GM19395 (cell line): ENCODE measurements at regions not wholly inside any gene's neighbourhood (a gene's known extent, or its start where the extent isn't known, plus 50 kb on each side); places are given as distances from the start of the nearest gene placed in this dataset.

ENCODE experiments used
- ATAC-seq: cut with Tn5 transposase; IDR thresholded peaks from one replicate; pipeline ENCODE4 v1.9.1; 2021; ENCODE audit warnings: mild to moderate bottlenecking, moderate library complexity; ENCODE audit not compliant: unreplicated experiment

DNA sequence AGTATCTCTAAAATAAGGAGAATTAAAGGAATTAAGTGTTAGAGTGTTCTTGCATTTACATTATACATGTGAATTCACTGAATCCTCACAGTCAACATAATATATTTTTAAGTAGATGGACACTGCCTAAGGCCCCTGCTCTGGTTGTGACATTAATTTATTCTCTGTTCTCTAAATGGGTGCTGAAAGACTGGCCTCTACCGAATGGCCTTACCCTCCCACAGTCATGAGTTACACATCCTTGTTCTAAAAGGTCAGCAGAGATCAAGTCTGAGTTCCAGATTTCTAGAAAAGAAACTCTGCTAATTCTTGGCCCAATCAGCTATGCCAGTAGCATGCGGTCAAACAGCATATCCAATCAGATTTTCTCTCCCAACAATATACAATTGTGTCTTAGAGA, 193.2 kb downstream of the TM2D1 start:
- no peak for ATAC-seq

DNA sequence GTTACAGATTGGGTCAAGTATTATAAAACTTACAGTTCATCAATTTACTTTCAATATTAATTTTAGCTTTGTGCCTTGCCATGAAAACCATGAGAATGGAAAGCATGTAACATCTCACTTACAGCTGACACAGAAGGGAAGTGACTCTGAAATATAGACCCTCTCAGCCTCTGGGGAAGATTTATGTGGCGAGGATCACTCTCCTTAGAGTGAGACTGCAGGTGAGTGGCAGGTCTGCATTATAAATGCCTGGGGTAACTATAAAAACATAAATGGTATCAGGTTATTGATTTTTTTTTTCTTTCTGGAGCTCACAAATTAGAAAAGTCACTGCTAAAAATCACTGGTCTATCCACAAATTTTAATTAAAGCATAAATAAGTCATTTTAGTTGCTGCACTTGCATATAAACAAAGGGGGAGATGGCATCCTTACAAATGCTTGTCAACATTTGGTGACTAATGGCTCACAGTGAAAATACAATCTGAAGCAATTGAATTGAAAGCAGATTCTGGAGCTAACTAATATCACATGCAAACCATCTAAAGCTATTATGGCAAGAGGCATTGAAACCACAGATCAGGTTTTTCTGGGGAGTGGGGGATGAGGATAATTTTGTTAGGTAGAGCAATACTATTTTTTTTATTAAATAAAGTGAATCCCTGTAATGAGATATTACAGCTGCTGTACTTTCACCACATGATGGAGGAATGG, 200.9 kb downstream of the TM2D1 start:
- ATAC-seq: no peak

DNA sequence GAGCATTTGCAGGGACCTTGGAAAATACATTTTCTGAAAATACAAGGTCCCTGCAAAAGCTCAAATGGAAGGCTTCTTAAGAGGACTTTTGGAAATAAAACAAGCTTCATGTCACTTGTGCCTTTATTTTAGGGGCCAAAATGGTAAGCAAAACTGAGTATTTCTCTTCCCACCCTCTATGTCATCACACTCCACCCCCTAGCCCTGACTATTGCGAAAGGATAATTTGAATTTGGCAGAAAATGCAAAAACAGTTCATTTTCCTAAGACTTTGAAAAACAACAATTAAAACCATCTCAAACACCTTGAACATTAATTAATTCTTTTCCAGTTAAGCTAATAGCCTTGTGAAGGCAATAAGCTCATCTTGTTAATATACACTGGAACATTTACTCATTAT, 201.7 kb downstream of the TM2D1 start:
- no peak for ATAC-seq

DNA sequence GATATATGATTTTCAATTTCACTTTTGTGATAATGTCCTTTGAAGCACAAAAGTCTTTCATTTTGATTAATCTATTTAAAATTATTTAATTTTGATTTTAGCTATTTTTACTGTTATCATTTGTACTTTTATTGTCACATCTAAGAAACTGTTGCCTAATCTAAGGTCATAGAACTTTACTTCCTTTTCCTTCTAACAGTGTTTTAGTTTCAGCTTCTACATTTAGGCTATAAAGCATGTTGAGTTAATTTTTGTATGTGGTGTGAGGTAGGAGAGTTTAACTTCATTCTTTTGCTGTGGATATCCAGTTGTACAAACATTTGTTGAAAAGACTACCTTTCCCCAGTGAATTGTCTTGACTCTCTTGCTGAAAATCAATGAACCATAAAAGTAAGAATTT, 204.5 kb downstream of the TM2D1 start:
- no peak for ATAC-seq

DNA sequence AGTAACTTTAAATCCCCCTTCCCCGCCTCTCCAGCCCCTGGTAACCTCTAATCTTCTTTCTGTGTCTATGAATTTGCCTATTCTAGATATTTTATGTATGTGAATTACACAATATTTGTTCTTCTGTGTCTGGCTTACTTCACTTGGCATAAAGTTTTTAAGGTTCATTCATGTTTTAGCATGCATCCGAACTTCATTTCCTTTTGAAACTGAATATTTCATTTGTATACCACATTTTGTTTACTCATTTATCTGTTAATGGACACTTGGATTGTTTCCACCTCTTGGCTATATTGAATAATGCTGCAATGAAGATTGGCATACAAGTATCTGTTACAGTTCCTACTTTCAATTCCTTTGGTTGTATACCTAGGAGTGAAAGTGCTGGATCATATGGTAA, 205.3 kb downstream of the TM2D1 start:
- no peak for ATAC-seq

DNA sequence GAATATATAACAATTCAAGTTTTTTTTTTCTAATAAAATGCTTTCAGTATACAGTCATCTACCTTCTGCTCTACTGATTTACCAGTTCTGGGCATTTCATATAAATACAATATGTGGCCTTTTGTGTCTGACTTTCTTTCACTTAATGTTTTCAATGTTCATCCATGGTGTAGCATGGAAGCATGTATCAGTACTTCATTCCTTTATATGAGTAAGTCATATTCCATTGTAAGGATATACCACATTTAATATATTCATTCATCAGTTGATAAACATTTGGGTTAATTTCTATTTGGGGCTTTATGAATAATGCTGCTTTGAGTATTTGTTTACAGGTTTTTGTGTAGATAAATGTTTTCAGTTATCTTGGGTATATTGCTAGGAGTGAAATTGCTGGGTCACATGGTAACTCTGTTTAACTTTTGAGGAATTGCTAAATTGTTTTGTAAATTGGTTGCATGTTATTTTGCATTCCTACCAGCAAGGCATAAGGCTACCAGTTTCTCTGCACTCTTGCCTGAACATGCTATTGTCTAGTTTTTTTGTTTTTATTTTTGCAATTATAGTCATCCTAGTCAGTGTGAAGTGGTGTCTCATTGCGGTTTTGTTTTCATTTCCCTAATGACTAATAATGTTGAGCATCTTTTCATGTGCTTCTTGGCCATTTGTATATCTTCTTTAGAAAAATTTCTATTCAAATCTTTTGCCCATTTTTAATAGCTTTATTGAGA, 206.1 kb downstream of the TM2D1 start:
- ATAC-seq: no peak

DNA sequence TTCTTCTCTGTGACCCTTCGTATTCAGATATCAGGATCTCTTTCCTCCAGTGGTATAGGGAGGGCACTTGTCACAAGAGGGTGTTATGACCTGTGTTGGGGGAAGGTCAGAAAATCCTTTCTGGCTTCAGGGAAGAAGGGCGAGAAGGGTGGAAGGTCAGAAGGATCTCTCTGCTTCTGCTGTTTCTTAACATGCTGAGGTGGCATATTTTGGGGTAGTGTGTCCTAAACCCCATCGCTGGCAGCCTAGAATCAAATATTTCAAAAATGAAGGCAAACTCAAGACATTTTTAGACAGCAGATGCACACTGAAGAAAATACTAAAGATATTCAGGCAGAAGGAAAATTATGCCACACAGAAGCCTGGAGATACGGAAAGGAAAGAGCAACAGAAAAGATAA, 207.6 kb downstream of the TM2D1 start:
- ATAC-seq: no peak

DNA sequence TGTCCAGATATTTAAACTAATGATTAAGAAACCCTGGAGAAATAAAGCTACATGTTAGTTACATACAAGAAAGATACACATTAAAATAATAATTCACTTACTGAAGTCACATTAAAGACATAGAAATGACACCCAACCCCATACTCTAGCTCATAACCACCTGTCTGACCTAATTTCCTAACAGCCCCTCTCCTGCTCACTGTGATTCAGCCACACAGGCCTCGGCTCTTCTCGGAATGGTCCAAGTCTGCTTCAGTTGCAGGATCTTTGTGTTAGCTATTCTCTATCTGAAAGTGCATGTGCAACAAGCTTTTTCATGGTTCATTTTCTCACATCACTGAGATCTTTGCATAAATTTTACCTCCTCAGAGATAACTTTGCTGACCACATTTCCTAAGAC, 209.8 kb downstream of the TM2D1 start:
- ATAC-seq: no peak
